B cell (primary cell): ENCODE measurements at regions not wholly inside any gene's neighbourhood (a gene's known extent, or its start where the extent isn't known, plus 50 kb on each side); places are given as distances from the start of the nearest gene placed in this dataset.

Source experiments
- ATAC-seq: fragments of 200-7000 bp; cut with Tn5 transposase; one replicate; pipeline ENCODE4 v1.10.0; 2021; ENCODE audit warnings: low read depth, mild to moderate bottlenecking, moderate number of reproducible peaks, moderate library complexity
- CTCF ChIA-PET: fragments of 350-600 bp; sonication (Branson Sonifier 250); formaldehyde crosslinking; loops from one replicate; lab custom pipeline; 2021; ENCODE audit warnings: antibody characterized with exemption, inconsistent platforms; lab: Charles Lee
- POLR2A ChIA-PET: fragments of 350-600 bp; sonication (Branson Sonifier 250); formaldehyde crosslinking; loops from one replicate; lab custom pipeline; 2021; ENCODE audit warnings: antibody characterized with exemption; lab: Charles Lee
- DNase-seq: peaks from one replicate; pipeline ENCODE4 v3.0.0; 2013
- H2AFZ ChIP-seq: 2 replicates; pipeline ENCODE4 v1.6.1; 2012; ENCODE audit warnings: mild to moderate bottlenecking, low read depth, low read length; ENCODE audit not compliant: insufficient read depth, poor library complexity, severe bottlenecking
- H3K27ac ChIP-seq, 2 donors: 1 replicate in 1 of 2; 2 replicates in 1 of 2; pipeline ENCODE4 v1.5.1; 2012 to 2013; ENCODE audit warnings: low read length in 2 of 2, mild to moderate bottlenecking in 2 of 2, moderate library complexity in 1 of 2
- H3K27me3 ChIP-seq, 4 experiments: fragments of 200-600 bp in 1 of 4; sonication (generic) in 1 of 4; replicated peaks in 1 of 4; 1 replicate in 2 of 4; 2 replicates in 2 of 4; pipeline versions ENCODE4 v1.6.1 to v1.7.0; 2013 to 2016; ENCODE audit warnings: low read length in 3 of 4, mild to moderate bottlenecking in 2 of 4, mixed read lengths in 1 of 4, moderate library complexity in 1 of 4; ENCODE audit not compliant: insufficient read depth in 4 of 4, control insufficient read depth in 3 of 4; ENCODE audit errors: control extremely low read depth in 1 of 4
- H3K36me3 ChIP-seq, 2 experiments: replicated peaks in 1 of 2; 1 replicate in 1 of 2; 2 replicates in 1 of 2; pipeline versions ENCODE4 v1.6.1 to v1.7.1; 2013; ENCODE audit warnings: low read length in 1 of 2; ENCODE audit not compliant: insufficient read depth in 2 of 2, control insufficient read depth in 1 of 2; ENCODE audit errors: control extremely low read depth in 1 of 2, extremely low read depth in 1 of 2
- H3K4me1 ChIP-seq, 2 donors: fragments of 200-600 bp in 1 of 2; sonication (generic) in 1 of 2; 1 replicate in 1 of 2; 2 replicates in 1 of 2; pipeline versions ENCODE4 v1.5.1 to v1.6.1; 2013 to 2017; ENCODE audit warnings: low read length in 2 of 2; ENCODE audit not compliant: control insufficient read depth in 2 of 2, insufficient read depth in 2 of 2
- H3K4me2 ChIP-seq: replicated peaks from 2 replicates; pipeline ENCODE3; 2012; ENCODE audit warnings: mild to moderate bottlenecking, low read depth, low read length; ENCODE audit not compliant: poor library complexity, severe bottlenecking
- H3K4me3 ChIP-seq, 5 experiments: fragments of 200-600 bp in 1 of 5; sonication (generic) in 1 of 5; 1 replicate in 3 of 5; 2 replicates in 2 of 5; pipeline versions ENCODE4 v1.5.1 to v1.7.0; 2011 to 2016; ENCODE audit warnings: low read length in 4 of 5, mild to moderate bottlenecking in 4 of 5, low read depth in 2 of 5, control low read depth in 1 of 5, moderate library complexity in 1 of 5; ENCODE audit not compliant: insufficient read depth in 1 of 5; ENCODE audit errors: control extremely low read depth in 1 of 5, extremely low read depth in 1 of 5
- H3K79me2 ChIP-seq: fragments of 200-600 bp; sonication (generic); one replicate; pipeline ENCODE4 v1.6.0; 2016; ENCODE audit warnings: low read length; ENCODE audit not compliant: control insufficient read depth, insufficient read depth
- H3K9ac ChIP-seq: fragments of 200-600 bp; sonication (generic); 2 replicates; pipeline ENCODE4 v1.6.1; 2017; ENCODE audit warnings: mild to moderate bottlenecking, low read length, moderate library complexity
- H3K9me3 ChIP-seq, 3 donors: one replicate each; pipeline versions ENCODE4 v1.6.1 to v1.7.1; 2013; ENCODE audit warnings: low read length in 2 of 3; ENCODE audit not compliant: control insufficient read depth in 2 of 3, insufficient read depth in 1 of 3; ENCODE audit errors: control extremely low read depth in 1 of 3
- H4K20me1 ChIP-seq: 2 replicates; pipeline ENCODE4 v1.6.0; 2012; ENCODE audit warnings: mild to moderate bottlenecking, low read length; ENCODE audit not compliant: insufficient read depth, control insufficient read depth, poor library complexity, severe bottlenecking
- H3K27ac Mint-ChIP-seq: one replicate; pipeline ENCODE4 v1.8.0; 2021; ENCODE audit warnings: mixed read lengths
- H3K27me3 Mint-ChIP-seq: one replicate; pipeline ENCODE4 v1.8.0; 2021; ENCODE audit warnings: mixed read lengths
- H3K4me1 Mint-ChIP-seq: one replicate; pipeline ENCODE4 v1.8.0; 2021; ENCODE audit warnings: mixed read lengths
- H3K4me3 Mint-ChIP-seq: one replicate; pipeline ENCODE4 v1.8.0; 2021; ENCODE audit warnings: mixed read lengths
- H3K9me3 Mint-ChIP-seq: one replicate; pipeline ENCODE4 v1.8.0; 2022; ENCODE audit warnings: mixed read lengths; ENCODE audit not compliant: insufficient read depth
- EZH2 ChIP-seq: IDR thresholded peaks from 2 replicates; pipeline ENCODE4 v1.6.1; 2012; ENCODE audit warnings: borderline replicate concordance, low read depth, mild to moderate bottlenecking, moderate library complexity, low read length; ENCODE audit not compliant: insufficient read depth, poor library complexity, severe bottlenecking
- WGBS: methylation state at CpG from one replicate; pipeline ENCODE4 v1.1.5; 2013; ENCODE audit warnings: missing lambda C conversion rate; ENCODE audit not compliant: insufficient coverage; 5-methylcytosine and 5-hydroxymethylcytosine counted together
- intact Hi-C: fragments of 100-400 bp; cut with micrococcal nuclease; formaldehyde crosslinking; loops from one replicate; pipeline ENCODE4 v1.10.0; 2022
- TF ChIP-seq, protein P1 (sequence below): fragments of 200-600 bp; IDR thresholded peaks from one replicate; pipeline ENCODE4 v1.8.0; 2022; ENCODE audit warnings: antibody characterized with exemption, mild to moderate bottlenecking

DNA sequence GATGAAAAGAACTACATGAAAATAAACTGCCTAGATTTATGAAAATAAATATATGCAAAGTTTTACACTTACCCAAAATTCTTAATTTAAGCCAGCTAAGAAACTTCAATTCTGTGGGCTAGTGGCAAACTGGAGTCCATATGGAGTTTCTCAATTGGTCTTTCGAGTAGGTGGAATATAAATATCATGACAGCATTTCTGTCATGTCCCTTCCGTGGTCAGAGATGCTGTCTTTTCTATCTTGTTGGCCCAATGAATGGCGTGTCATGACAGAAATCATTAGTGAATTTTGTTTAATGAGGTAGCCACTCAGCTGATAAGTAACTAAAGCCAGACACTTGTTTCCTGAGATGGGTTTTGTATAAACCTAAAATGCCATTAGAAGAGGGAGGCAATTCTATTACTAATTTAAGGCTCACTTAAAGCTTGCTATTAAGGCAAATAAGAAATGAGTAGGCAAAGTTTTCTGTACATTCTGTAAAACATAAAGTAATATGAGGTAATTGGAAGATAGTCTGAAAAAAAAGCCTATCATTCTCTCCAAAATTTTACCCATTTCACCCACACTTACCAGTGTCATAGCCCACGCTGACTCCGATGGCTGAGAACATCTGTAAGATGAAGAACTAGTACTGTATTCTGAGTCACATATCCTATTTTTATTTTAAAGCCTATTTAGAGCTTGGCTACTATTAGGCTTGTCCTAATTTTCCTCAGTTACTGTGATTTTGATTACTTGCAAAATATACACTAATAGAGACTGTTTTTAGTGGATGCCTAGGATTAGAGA lies 419.3 kb upstream of the MEF2C start:
- WGBS: 88% methylated on average over 3 of the region's 5 CpGs
- peak overlapping the region; percentile 42 to 80 for H3K27ac ChIP-seq
- peak overlapping the region; percentile 55 for H2AFZ ChIP-seq
- H3K27me3 Mint-ChIP-seq: no peaks in the 10 kb centered on the region
- CTCF ChIA-PET: interaction anchor here (0.8 to 1.5 kb wide), 6 partner anchors 10 to 573 kb away, joined by 3 to 5 read pairs (median 3); no protein-coding TSS in a partner anchor
- H3K4me3 ChIP-seq: peak overlapping the region in 1 of 5 experiments; percentile 38
- peaks cover 4% of the 10 kb centered on the region for H3K9me3 Mint-ChIP-seq
- ATAC-seq (peak; percentile 32), DNase-seq (no peak)
- H3K4me1 ChIP-seq: peaks cover 36 to 41% of the 10 kb centered on the region in 2 donors
- intact Hi-C loops: loop anchor here (5.0 to 10.0 kb wide), 4 partner anchors 35 to 567 kb away; partner anchors contain the start of gene MEF2C
- TF ChIP-seq, protein P1, sequence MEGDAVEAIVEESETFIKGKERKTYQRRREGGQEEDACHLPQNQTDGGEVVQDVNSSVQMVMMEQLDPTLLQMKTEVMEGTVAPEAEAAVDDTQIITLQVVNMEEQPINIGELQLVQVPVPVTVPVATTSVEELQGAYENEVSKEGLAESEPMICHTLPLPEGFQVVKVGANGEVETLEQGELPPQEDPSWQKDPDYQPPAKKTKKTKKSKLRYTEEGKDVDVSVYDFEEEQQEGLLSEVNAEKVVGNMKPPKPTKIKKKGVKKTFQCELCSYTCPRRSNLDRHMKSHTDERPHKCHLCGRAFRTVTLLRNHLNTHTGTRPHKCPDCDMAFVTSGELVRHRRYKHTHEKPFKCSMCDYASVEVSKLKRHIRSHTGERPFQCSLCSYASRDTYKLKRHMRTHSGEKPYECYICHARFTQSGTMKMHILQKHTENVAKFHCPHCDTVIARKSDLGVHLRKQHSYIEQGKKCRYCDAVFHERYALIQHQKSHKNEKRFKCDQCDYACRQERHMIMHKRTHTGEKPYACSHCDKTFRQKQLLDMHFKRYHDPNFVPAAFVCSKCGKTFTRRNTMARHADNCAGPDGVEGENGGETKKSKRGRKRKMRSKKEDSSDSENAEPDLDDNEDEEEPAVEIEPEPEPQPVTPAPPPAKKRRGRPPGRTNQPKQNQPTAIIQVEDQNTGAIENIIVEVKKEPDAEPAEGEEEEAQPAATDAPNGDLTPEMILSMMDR: no peak
- no peak for TF ChIP-seq EZH2
- H3K27me3 ChIP-seq: no peaks in the 10 kb centered on the region
- POLR2A ChIA-PET: interaction anchor here (1.3 to 2.5 kb wide), 2 partner anchors 11 to 31 kb away, joined by 4 to 8 read pairs; no protein-coding TSS in a partner anchor
- no peaks in the 10 kb centered on the region for H3K36me3 ChIP-seq
- no peaks in the 10 kb centered on the region for H4K20me1 ChIP-seq
- peak overlapping the region; percentile 63 for H3K4me3 Mint-ChIP-seq
- peak overlapping the region; percentile 90 for H3K27ac Mint-ChIP-seq
- H3K79me2 ChIP-seq: no peaks in the 10 kb centered on the region
- H3K9ac ChIP-seq: peak overlapping the region; percentile 7
- H3K4me2 ChIP-seq: peak overlapping the region; percentile 54
- peaks cover 51% of the 10 kb centered on the region for H3K4me1 Mint-ChIP-seq
- no peaks in the 10 kb centered on the region for H3K9me3 ChIP-seq
